ENCODE measurements at regions not wholly inside any gene's neighbourhood (a gene's known extent, or its start where the extent isn't known, plus 50 kb on each side); places are given as distances from the start of the nearest gene placed in this dataset.

GRCh38 chr6:62614442-62614841 is 328.4 kb upstream of the KHDRBS2 start:
- TF ChIP-seq CLOCK (CRISPR knock-in tag; IDR thresholded peaks at IDR 0.05; ENCODE audit: borderline replicate concordance) (no peak), EP300 (IDR thresholded peaks at IDR 0.05; ENCODE audit: low read length) (no peak), PHB (CRISPR knock-in tag; IDR thresholded peaks at IDR 0.05) (no peak), MED1 (CRISPR knock-in tag; IDR thresholded peaks at IDR 0.05; ENCODE audit: borderline replicate concordance) (no peak), GATAD2B (IDR thresholded peaks at IDR 0.05; ENCODE audit: borderline replicate concordance) (no peak)

Data from K562 (cell line).